T-helper 1 cell (primary cell): ENCODE measurements at regions not wholly inside any gene's neighbourhood (a gene's known extent, or its start where the extent isn't known, plus 50 kb on each side); places are given as distances from the start of the nearest gene placed in this dataset.
"Not testable (repeated sequence)": the region's sequence is repeated elsewhere in the genome, so short reads cannot be mapped to it uniquely, and the experiment has no call there.

Experiments
- DNase-seq, 5 donors: peaks; one replicate each; pipeline ENCODE4 v3.0.0-alpha.2; 2012 to 2020

- no peak for DNase-seq
These were observed 52.8 kb upstream of the IL1RAPL2 start for GRCh38 chrX:104513162-104513561.

DNA sequence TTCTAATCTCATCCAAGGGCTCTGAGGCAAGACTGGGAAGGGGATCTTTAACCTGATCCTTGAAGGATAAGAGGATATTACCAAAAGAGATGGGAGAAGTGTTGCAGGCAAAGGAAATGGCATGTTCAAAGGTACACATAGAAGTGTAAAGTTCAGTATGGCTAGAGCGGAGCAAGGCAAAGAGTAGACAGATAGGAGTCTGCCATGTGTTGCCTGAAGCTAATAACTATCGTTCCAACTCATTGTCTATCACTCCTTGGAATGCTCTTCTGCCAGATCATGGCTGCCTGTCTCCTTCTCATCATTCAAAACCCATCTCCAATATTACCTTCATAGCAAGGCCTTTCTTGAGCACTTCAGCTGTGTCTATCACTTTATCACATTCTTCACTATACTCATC, 55.2 kb upstream of the IL1RAPL2 start:
- no peak for DNase-seq

- no peak for DNase-seq
These were observed 63.5 kb upstream of the IL1RAPL2 start for GRCh38 chrX:104502460-104502859.

DNA sequence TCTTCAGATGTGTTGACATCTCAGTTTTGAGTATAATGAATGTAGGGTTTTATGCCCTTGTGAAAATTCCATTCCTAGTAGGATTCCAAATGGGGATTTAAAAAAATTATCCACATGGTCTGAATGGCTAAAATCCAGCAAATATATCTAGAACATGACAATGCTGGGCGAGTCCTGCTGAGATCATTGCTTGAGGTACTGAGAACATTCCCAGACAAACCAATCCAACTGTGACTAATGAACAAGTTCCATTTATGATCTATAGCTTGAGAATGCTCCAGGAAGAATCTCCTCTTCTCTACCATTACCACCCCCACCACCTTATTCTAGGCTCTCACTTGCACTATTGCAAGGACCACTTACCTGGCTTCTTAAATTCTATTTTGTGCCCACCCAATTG, 77.2 kb upstream of the IL1RAPL2 start:
- no peak for DNase-seq

- no peak for DNase-seq
These were observed 79.3 kb upstream of the IL1RAPL2 start for GRCh38 chrX:104486691-104487090.

- no peak for DNase-seq
These were observed 83.2 kb upstream of the IL1RAPL2 start for GRCh38 chrX:104482757-104483156.

DNA sequence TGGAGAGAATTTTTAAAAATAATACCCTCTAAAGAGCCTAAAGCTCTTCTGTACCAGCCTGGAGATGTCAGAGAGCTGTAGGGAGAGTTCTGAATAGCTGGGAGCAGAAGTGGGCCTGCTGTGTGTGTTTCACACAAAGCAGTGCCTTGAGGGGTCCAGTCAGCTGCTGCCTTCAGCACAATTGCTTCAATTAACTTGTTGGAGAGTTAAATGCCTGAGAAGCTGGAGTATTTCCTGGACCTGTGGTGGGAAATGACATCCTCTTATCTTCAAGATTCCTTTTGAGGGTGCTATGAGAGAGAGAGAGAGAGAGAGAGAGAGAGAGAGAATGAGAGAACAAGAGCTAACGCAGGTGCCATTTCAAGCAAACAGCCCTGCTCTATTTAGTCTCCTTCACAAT, 96.2 kb upstream of the IL1RAPL2 start:
- no peak for DNase-seq

GRCh38 chrX:104459796-104460195, 106.2 kb upstream of the IL1RAPL2 start:
- no peak for DNase-seq

GRCh38 chrX:104457130-104457529, 108.9 kb upstream of the IL1RAPL2 start:
- not testable (repeated sequence) for DNase-seq

GRCh38 chrX:104450316-104450715, 115.7 kb upstream of the IL1RAPL2 start:
- no peak for DNase-seq

GRCh38 chrX:104445591-104445990, 120.4 kb upstream of the IL1RAPL2 start:
- no peak for DNase-seq

DNA sequence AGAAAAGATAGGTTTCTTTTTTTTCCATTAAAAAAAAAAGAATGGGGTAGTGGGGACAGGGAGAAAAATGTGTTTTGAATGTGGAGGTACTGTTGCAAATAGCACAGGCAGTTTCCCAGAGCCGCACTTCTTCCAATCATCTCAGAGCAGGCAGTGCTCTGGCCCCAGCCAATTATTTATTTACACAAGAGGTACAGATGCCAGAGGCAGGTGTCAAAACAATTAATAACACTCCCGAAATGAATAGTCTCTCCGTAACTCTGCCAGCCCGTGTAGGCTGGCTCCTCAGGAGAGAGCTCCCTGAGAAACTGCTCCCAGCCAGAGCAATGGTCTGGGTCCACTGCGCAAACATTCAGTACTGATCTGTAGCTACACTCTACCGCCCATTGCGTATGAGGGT, 130.8 kb upstream of the IL1RAPL2 start:
- no peak for DNase-seq

- no peak for DNase-seq
These were observed 133.7 kb upstream of the IL1RAPL2 start for GRCh38 chrX:104432321-104432720.

GRCh38 chrX:104430742-104431119, 135.3 kb upstream of the IL1RAPL2 start:
- DNase-seq: no peak

DNA sequence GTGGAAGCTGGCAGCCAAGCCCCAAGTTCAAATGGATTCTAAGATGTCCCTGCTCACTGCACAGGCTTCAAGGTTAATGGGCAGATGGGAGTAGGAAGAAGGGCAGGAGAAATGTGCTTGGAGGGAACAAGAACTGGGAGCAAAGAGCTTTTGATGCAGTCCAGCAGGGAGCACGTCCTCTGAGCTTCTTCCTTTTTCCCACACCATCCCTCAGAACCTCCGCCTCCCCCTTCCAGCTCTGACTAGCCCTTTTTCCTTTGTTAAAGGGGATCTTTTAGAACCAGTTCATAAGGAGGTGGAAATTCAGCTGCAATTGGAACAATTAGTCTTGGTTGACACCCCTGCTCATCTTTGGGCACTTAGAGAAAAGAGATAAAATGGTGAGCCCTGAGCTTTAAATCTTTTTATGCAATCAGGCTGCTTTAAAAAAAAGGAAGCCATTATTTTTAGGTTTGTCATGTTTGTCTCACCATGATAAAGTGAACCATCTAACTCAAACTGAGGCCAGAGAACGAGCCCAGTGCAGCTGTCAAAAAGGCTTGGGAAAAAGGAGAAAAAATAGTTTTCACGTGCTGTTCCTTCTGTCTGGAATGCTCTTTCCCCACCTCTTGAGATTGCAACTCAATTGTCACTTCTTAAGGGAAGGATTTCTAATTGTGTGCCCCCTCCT, 135.8 kb upstream of the IL1RAPL2 start:
- DNase-seq: no peak

DNA sequence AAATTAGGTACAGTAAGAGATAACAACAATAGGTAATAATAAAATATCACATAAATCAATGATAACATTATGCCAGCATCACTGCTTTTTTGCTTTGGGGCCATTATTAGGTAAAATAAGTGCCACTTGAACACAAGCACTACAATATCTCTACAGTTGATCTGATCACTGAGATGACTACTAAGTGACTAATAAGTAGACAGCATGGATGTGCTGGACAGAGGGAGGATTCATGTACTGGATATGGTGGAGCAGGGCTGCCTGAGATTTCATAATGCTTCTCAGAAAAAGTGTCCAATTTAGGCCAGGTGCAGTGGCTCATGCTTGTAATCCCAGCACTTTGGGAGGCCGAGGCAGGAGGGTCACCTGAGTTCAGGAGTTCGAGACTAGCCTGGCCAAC, 137.8 kb upstream of the IL1RAPL2 start:
- DNase-seq: no peak

- DNase-seq: no peak
These were observed 138.3 kb upstream of the IL1RAPL2 start for GRCh38 chrX:104427693-104428092.

GRCh38 chrX:104427073-104427472, 138.9 kb upstream of the IL1RAPL2 start:
- no peak for DNase-seq

DNA sequence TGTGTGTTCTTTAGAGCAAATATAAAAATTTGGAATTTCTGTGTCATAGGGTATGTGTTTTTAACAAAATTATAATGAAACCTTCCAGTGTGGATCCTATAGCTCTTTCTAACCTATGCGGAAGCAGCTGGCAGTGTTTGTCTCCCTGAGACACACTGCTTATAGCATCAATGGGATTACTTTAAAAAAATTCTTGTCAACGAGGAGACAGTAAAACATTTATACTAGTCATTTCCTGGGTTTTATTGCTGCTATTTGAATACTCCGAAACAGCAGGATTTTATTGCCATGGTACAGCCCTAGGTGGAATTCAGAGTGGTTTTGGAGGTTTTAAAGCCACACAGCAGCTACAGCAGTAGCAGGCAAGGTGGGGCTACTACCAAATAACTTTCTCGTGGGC, 145.1 kb upstream of the IL1RAPL2 start:
- DNase-seq: no peak

- no peak for DNase-seq
These were observed 146.1 kb upstream of the IL1RAPL2 start for GRCh38 chrX:104419926-104420325.

GRCh38 chrX:104419211-104419610, 146.8 kb upstream of the IL1RAPL2 start:
- DNase-seq: no peak

DNA sequence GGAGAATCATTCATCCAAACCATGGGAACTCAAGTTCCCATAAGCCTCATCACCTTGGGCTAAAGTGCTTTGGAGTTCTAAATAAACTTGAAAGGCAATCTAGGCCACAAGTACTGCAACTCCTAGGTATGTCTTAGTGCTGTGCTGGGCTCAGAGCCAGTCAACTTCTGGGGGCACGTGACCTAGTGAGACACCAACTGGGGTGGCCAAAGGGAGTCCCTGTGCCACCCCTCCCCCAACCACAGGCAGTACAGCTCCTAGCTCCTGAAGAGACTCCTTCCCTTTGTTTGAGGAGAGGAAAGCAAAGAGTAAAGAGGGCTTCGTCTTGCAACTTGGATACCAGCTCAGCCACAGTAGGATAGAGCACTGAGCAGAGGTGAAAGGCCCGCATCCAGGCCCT, 154.2 kb upstream of the IL1RAPL2 start:
- no peak for DNase-seq

- DNase-seq: no peak
These were observed 145.7 kb upstream of the ESX1 start for GRCh38 chrX:104400387-104400786.

GRCh38 chrX:104392350-104392749, 137.6 kb upstream of the ESX1 start:
- no peak for DNase-seq

- no peak for DNase-seq
These were observed 137.2 kb upstream of the ESX1 start for GRCh38 chrX:104391906-104392305.
